GM23338 (cell line): ENCODE measurements at regions not wholly inside any gene's neighbourhood (a gene's known extent, or its start where the extent isn't known, plus 50 kb on each side); places are given as distances from the start of the nearest gene placed in this dataset.

Source experiments
- CREB1 ChIP-seq: fragments of 250-450 bp; sonication (Bioruptor Pico); IDR thresholded peaks from 2 replicates; pipeline ENCODE4 v1.5.0; 2020; ENCODE audit warnings: low read depth, mild to moderate bottlenecking, moderate library complexity
- ETS1 ChIP-seq: IDR thresholded peaks from 2 replicates; pipeline ENCODE4 v1.6.1; 2016; ENCODE audit warnings: antibody characterized with exemption
- EZH2 ChIP-seq: fragments of 200-600 bp; sonication (generic); IDR thresholded peaks from one replicate; pipeline ENCODE4 v1.8.0; 2017; ENCODE audit warnings: antibody characterized with exemption, mild to moderate bottlenecking, low read depth; ENCODE audit not compliant: unreplicated experiment
- EZH2phosphoT487 ChIP-seq: fragments of 200-600 bp; sonication (generic); IDR thresholded peaks from one replicate; pipeline ENCODE4 v1.8.1; 2018; ENCODE audit warnings: antibody characterized with exemption; ENCODE audit not compliant: unreplicated experiment
- NANOG ChIP-seq: IDR thresholded peaks from 2 replicates; pipeline ENCODE4 v1.6.1; 2016; ENCODE audit warnings: antibody characterized with exemption, borderline replicate concordance
- POLR2AphosphoS5 ChIP-seq: IDR thresholded peaks from 2 replicates; pipeline ENCODE4 v1.6.1; 2016; ENCODE audit warnings: antibody characterized with exemption, low read depth
- STAT1 ChIP-seq: IDR thresholded peaks from one replicate; pipeline ENCODE4 v1.6.1; 2016; ENCODE audit warnings: antibody characterized with exemption; ENCODE audit not compliant: unreplicated experiment
- ZNF114 ChIP-seq: fragments of 250-450 bp; sonication (Bioruptor Pico); IDR thresholded peaks from 2 replicates; pipeline ENCODE4 v1.5.0; 2020; ENCODE audit warnings: mild to moderate bottlenecking, moderate library complexity
- ZNF331 ChIP-seq: fragments of 250-450 bp; sonication (Bioruptor Pico); IDR thresholded peaks from 2 replicates; pipeline ENCODE4 v1.5.0; 2020; ENCODE audit warnings: low read depth, mild to moderate bottlenecking, moderate library complexity
- TF ChIP-seq, protein P1 (sequence below), 2 experiments: fragments of 200-600 bp in 1 of 2; sonication (generic) in 1 of 2; conservative IDR thresholded peaks; 2 replicates each; pipeline versions ENCODE4 v1.5.1 to v1.6.1; 2016 to 2017; ENCODE audit warnings: antibody characterized with exemption in 2 of 2, low read depth in 2 of 2, mild to moderate bottlenecking in 2 of 2, moderate library complexity in 1 of 2
- TF ChIP-seq, protein P2 (sequence below): IDR thresholded peaks from one replicate; pipeline ENCODE4 v1.6.1; 2018; ENCODE audit warnings: antibody characterized with exemption; ENCODE audit not compliant: unreplicated experiment

DNA sequence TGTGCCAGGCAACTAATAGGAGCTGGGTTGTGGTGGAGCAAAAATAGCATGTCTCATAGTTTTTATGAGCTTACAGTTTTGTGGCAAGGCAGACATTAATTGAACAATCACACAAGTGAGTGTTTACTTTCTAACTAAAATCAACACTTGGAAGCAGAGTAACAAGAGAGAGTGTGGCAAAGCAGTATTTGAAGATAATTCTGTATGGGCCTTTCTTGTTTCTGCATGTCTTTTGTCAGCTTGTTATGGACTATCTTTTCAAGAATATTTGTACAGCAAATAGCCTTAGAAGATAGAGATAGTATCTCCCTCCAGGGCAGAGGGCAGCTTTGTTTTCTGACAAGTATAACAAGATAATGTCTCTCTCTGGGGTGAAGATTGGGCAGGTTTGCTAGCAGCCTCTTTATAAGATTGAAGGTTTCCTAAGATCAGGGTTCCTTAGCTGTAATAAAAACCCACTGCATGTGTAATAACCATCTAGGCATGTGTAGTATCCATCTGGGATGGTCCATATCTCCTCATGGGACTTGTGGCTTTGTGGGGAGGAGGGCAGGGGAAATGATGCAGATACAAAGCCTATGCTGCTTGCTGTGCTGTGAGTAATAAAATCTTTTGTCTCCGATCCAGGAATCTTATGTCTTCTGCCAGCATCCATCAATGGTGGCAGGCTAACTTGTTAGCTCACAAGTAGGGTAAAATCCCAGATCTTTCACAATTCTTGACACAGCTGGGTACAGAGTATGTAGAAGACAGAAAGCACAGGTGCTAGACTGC is 479.9 kb downstream of the KDM4C start:
- TF ChIP-seq, protein P1, sequence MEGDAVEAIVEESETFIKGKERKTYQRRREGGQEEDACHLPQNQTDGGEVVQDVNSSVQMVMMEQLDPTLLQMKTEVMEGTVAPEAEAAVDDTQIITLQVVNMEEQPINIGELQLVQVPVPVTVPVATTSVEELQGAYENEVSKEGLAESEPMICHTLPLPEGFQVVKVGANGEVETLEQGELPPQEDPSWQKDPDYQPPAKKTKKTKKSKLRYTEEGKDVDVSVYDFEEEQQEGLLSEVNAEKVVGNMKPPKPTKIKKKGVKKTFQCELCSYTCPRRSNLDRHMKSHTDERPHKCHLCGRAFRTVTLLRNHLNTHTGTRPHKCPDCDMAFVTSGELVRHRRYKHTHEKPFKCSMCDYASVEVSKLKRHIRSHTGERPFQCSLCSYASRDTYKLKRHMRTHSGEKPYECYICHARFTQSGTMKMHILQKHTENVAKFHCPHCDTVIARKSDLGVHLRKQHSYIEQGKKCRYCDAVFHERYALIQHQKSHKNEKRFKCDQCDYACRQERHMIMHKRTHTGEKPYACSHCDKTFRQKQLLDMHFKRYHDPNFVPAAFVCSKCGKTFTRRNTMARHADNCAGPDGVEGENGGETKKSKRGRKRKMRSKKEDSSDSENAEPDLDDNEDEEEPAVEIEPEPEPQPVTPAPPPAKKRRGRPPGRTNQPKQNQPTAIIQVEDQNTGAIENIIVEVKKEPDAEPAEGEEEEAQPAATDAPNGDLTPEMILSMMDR (conservative IDR thresholded peaks at IDR 0.05; ENCODE audit: low read depth in 2 of 2), result no peak
- no peak for TF ChIP-seq EZH2
- TF ChIP-seq POLR2AphosphoS5, result no peak
- TF ChIP-seq, protein P2, sequence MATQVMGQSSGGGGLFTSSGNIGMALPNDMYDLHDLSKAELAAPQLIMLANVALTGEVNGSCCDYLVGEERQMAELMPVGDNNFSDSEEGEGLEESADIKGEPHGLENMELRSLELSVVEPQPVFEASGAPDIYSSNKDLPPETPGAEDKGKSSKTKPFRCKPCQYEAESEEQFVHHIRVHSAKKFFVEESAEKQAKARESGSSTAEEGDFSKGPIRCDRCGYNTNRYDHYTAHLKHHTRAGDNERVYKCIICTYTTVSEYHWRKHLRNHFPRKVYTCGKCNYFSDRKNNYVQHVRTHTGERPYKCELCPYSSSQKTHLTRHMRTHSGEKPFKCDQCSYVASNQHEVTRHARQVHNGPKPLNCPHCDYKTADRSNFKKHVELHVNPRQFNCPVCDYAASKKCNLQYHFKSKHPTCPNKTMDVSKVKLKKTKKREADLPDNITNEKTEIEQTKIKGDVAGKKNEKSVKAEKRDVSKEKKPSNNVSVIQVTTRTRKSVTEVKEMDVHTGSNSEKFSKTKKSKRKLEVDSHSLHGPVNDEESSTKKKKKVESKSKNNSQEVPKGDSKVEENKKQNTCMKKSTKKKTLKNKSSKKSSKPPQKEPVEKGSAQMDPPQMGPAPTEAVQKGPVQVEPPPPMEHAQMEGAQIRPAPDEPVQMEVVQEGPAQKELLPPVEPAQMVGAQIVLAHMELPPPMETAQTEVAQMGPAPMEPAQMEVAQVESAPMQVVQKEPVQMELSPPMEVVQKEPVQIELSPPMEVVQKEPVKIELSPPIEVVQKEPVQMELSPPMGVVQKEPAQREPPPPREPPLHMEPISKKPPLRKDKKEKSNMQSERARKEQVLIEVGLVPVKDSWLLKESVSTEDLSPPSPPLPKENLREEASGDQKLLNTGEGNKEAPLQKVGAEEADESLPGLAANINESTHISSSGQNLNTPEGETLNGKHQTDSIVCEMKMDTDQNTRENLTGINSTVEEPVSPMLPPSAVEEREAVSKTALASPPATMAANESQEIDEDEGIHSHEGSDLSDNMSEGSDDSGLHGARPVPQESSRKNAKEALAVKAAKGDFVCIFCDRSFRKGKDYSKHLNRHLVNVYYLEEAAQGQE, result no peak
- TF ChIP-seq CREB1 (CRISPR knock-in tag), result no peak
- TF ChIP-seq ETS1, result no peak
- no peak for TF ChIP-seq EZH2phosphoT487
- no peak for TF ChIP-seq ZNF331 (CRISPR knock-in tag)
- TF ChIP-seq NANOG, result no peak
- TF ChIP-seq STAT1, result no peak
- no peak for TF ChIP-seq ZNF114 (CRISPR knock-in tag)
